Endothelial cell of umbilical vein (primary cell): ENCODE measurements at regions not wholly inside any gene's neighbourhood (a gene's known extent, or its start where the extent isn't known, plus 50 kb on each side); places are given as distances from the start of the nearest gene placed in this dataset.

Experiments
- BruUV-seq: library from RNA; stranded (reverse); fragments of 400-500 nt; replicated peaks from 2 replicates; lab custom pipeline; 2021; lab: Mats Ljungman, UMichigan
- CTCF ChIA-PET: fragments of 300-600, 350-600 bp; sonication (Branson Sonifier 250); formaldehyde crosslinking; loops from one replicate; lab custom pipeline; 2021; ENCODE audit warnings: antibody characterized with exemption, inconsistent platforms; lab: Charles Lee
- POLR2A ChIA-PET: fragments of 300-600, 350-600 bp; sonication (Branson Sonifier 250); formaldehyde crosslinking; loops from one replicate; lab custom pipeline; 2021; ENCODE audit warnings: antibody characterized with exemption, inconsistent platforms; lab: Charles Lee
- DNase-seq: peaks from one replicate; pipeline ENCODE4 v3.0.0-alpha.2; 2011; ENCODE audit warnings: low read depth, low spot score
- FAIRE-seq: peaks from 2 replicates; lab custom pipeline; 2011; peaks lifted over from hg19 to GRCh38; lab: Jason Lieb, UNC
- H2AFZ ChIP-seq: 2 replicates; pipeline ENCODE4 v1.6.0; 2012; ENCODE audit warnings: low read depth, low read length, control low read depth, inconsistent platforms
- H3K27ac ChIP-seq: 2 replicates; pipeline ENCODE4 v1.5.1; 2011; ENCODE audit warnings: low read depth, mild to moderate bottlenecking, control low read depth, low read length, moderate library complexity; ENCODE audit not compliant: insufficient read depth
- H3K27me3 ChIP-seq, 2 experiments: 2 replicates each; pipeline versions ENCODE4 v1.6.0 to v1.6.1; 2011; ENCODE audit warnings: low read length in 2 of 2, mixed read lengths in 1 of 2; ENCODE audit not compliant: control insufficient read depth in 2 of 2, insufficient read depth in 2 of 2
- H3K36me3 ChIP-seq, 2 experiments: 2 replicates in 1 of 2; 3 replicates in 1 of 2; pipeline ENCODE4 v1.5.1; 2011; ENCODE audit warnings: low read length in 2 of 2, mild to moderate bottlenecking in 1 of 2, moderate library complexity in 1 of 2; ENCODE audit not compliant: control insufficient read depth in 2 of 2, insufficient read depth in 2 of 2; ENCODE audit errors: extremely low read depth in 1 of 2
- H3K4me1 ChIP-seq: 3 replicates; pipeline ENCODE4 v1.5.1; 2011; ENCODE audit warnings: mild to moderate bottlenecking, low read length; ENCODE audit not compliant: control insufficient read depth, insufficient read depth; ENCODE audit errors: extremely low read depth
- H3K4me2 ChIP-seq: 2 replicates; pipeline ENCODE4 v1.6.1; 2011; ENCODE audit warnings: low read length, control low read depth, mixed read lengths; ENCODE audit not compliant: insufficient read depth
- H3K4me3 ChIP-seq, 3 experiments: fragments of 200-600 bp in 1 of 3; sonication (generic), shearing (Covaris generic) in 1 of 3; replicated peaks in 1 of 3; 2 replicates each; pipeline ENCODE4 v1.5.1; 2011 to 2016; ENCODE audit warnings: control low read depth in 3 of 3, low read length in 3 of 3, mild to moderate bottlenecking in 2 of 3, inconsistent platforms in 1 of 3, low read depth in 1 of 3, moderate library complexity in 1 of 3; ENCODE audit not compliant: insufficient read depth in 1 of 3
- H3K79me2 ChIP-seq: 2 replicates; pipeline ENCODE4 v1.6.0; 2012; ENCODE audit warnings: low read length, inconsistent platforms; ENCODE audit not compliant: control insufficient read depth, insufficient read depth
- H3K9ac ChIP-seq: replicated peaks from 2 replicates; pipeline ENCODE3; 2011; ENCODE audit warnings: low read length, control low read depth; ENCODE audit not compliant: insufficient read depth; ENCODE audit errors: extremely low read depth
- H3K9me1 ChIP-seq: replicated peaks from 3 replicates; pipeline ENCODE4 v1.6.0; 2011; ENCODE audit warnings: mild to moderate bottlenecking, low read length; ENCODE audit not compliant: control insufficient read depth, insufficient read depth; ENCODE audit errors: extremely low read depth
- H3K9me3 ChIP-seq: replicated peaks from 2 replicates; pipeline ENCODE4 v1.5.1; 2012; ENCODE audit warnings: low read length, inconsistent platforms; ENCODE audit not compliant: control insufficient read depth, insufficient read depth
- H4K20me1 ChIP-seq: replicated peaks from 2 replicates; pipeline ENCODE3; 2011; ENCODE audit warnings: mild to moderate bottlenecking, low read length; ENCODE audit not compliant: control insufficient read depth, insufficient read depth; ENCODE audit errors: extremely low read depth
- EZH2 ChIP-seq: IDR thresholded peaks from 2 replicates; pipeline ENCODE4 v1.6.1; 2012; ENCODE audit warnings: borderline replicate concordance, low read depth, mild to moderate bottlenecking, moderate library complexity, low read length, inconsistent platforms; ENCODE audit not compliant: severe bottlenecking
- FOS ChIP-seq: IDR thresholded peaks from 2 replicates; pipeline ENCODE4 v1.6.1; 2011; ENCODE audit warnings: mild to moderate bottlenecking, low read length, moderate library complexity, borderline replicate concordance; ENCODE audit not compliant: insufficient read depth
- GATA2 ChIP-seq: IDR thresholded peaks from 2 replicates; pipeline ENCODE4 v1.7.0; 2011; ENCODE audit warnings: low read depth, mild to moderate bottlenecking, moderate library complexity, mixed read lengths, low read length; ENCODE audit not compliant: insufficient read length, insufficient read depth
- JUN ChIP-seq: IDR thresholded peaks from 2 replicates; pipeline ENCODE4 v1.6.1; 2011; ENCODE audit warnings: borderline replicate concordance, low read depth; ENCODE audit not compliant: insufficient read length, insufficient read depth
- MAX ChIP-seq: IDR thresholded peaks from 2 replicates; pipeline ENCODE4 v1.6.1; 2011; ENCODE audit not compliant: insufficient read depth, insufficient read length
- MYC ChIP-seq: IDR thresholded peaks from one replicate; pipeline ENCODE4 v1.6.1; 2011; ENCODE audit warnings: mild to moderate bottlenecking, low read depth, low read length
- POLR2A ChIP-seq: IDR thresholded peaks from 2 replicates; pipeline ENCODE4 v1.6.1; 2012; ENCODE audit warnings: low read depth, mild to moderate bottlenecking, control low read depth, low read length
- POLR2AphosphoS5 ChIP-seq: IDR thresholded peaks from 2 replicates; pipeline ENCODE4 v1.6.1; 2012; ENCODE audit warnings: low read depth, mild to moderate bottlenecking, control low read depth, low read length, moderate library complexity; ENCODE audit not compliant: insufficient read depth
- dilution Hi-C: fragments of 300-500 bp; cut with MboI; formaldehyde crosslinking; loops from one replicate; pipeline ENCODE4 v1.15.0; 2019; ENCODE audit warnings: low sequenced_read_pairs; ENCODE audit not compliant: extremely low pct_ligation_motif_present
- intact Hi-C: fragments of 100-400 bp; cut with micrococcal nuclease; formaldehyde crosslinking; loops from one replicate; pipeline ENCODE4 v1.10.0; 2022
- TF ChIP-seq, protein P1 (sequence below), 2 donors: IDR thresholded peaks; 1 replicate in 1 of 2; 2 replicates in 1 of 2; pipeline ENCODE4 v1.5.1; 2011; ENCODE audit warnings: low read length in 2 of 2, mild to moderate bottlenecking in 2 of 2, moderate library complexity in 2 of 2, control low read depth in 1 of 2, inconsistent platforms in 1 of 2, low read depth in 1 of 2; ENCODE audit not compliant: insufficient read depth in 1 of 2; ENCODE audit errors: extremely low read depth in 1 of 2

DNA sequence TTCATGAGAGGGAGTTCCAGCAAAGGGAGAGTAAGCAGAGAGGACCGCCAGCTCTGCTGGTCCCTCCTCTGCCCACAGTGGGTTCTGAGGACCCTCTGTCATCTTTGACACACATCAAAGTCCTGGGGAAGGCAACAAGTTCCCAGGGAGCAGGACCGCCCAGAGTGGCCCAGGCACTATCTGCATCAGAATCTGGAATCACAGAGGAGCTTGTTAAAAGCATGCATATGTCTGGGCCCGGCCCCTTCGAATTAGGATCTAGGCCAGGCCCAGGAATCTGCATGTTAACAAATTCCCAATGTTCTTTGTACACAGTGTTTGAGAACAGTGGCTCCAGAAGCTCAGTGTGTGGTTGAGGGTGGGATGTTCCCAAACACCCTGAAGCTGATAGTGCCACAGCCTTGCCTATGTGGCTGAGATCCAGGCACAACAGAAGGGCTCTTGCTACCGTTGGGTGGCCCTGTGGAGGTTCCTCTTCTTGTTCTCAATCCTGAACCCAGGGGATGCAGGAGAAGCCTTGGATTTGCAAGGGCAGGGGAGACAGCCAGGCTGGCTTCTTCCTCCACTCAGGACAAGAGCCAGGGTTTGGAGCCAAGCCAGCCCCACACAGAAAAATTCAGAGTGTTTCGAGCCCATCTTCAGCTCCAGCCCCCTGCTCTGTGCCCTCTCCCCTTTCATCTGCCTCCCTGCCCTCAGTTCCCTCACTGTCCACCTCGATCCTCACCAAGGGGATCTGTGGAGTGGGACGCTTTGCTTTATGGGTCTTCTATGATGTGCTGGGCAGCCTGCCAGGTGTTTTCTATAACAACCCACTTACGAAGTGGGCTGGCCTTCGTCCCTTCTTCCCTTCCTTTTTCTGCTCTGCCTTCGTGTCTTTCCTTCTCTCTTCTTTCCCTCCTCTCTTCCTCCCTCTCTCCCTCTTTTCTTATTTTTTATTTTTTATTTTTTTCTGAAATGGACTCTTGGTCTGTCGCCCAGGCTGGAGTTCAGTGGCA lies 129.0 kb upstream of the TMPRSS2 start:
- ChIA-PET CTCF (no interaction called here), POLR2A (no interaction called here)
- Histone ChIP-seq H3K4me2 (no peak overlapping the region), H3K9me3 (no peaks in the 10 kb centered on the region), H3K4me1 (peaks cover 3% of the 10 kb centered on the region), H3K79me2 (no peaks in the 10 kb centered on the region), H3K9ac (no peak overlapping the region), H3K9me1 (no peaks in the 10 kb centered on the region), H3K36me3 (no peaks in the 10 kb centered on the region), H3K4me3 (no peak overlapping the region), H3K27me3 (no peaks in the 10 kb centered on the region), H3K27ac (no peak overlapping the region), H2AFZ (no peak overlapping the region), H4K20me1 (no peaks in the 10 kb centered on the region)
- dilution Hi-C loops, result no loop called here
- TF ChIP-seq POLR2AphosphoS5 (no peak), FOS (no peak), MAX (no peak), POLR2A (no peak), MYC (no peak), GATA2 (no peak), JUN (no peak), EZH2 (no peak)
- TF ChIP-seq, protein P1, sequence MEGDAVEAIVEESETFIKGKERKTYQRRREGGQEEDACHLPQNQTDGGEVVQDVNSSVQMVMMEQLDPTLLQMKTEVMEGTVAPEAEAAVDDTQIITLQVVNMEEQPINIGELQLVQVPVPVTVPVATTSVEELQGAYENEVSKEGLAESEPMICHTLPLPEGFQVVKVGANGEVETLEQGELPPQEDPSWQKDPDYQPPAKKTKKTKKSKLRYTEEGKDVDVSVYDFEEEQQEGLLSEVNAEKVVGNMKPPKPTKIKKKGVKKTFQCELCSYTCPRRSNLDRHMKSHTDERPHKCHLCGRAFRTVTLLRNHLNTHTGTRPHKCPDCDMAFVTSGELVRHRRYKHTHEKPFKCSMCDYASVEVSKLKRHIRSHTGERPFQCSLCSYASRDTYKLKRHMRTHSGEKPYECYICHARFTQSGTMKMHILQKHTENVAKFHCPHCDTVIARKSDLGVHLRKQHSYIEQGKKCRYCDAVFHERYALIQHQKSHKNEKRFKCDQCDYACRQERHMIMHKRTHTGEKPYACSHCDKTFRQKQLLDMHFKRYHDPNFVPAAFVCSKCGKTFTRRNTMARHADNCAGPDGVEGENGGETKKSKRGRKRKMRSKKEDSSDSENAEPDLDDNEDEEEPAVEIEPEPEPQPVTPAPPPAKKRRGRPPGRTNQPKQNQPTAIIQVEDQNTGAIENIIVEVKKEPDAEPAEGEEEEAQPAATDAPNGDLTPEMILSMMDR (IDR thresholded peaks at IDR 0.05; ENCODE audit: extremely low read depth in 1 of 2, insufficient read depth in 1 of 2, low read depth in 1 of 2, low read length in 2 of 2), result no peak
- FAIRE-seq (no peak), DNase-seq (no peak)
- intact Hi-C loops, result no loop called here
- no TSS peak for BruUV-seq
